ENCODE measurements at regions not wholly inside any gene's neighbourhood (a gene's known extent, or its start where the extent isn't known, plus 50 kb on each side); places are given as distances from the start of the nearest gene placed in this dataset.

- Histone ChIP-seq H3K9me3 (ENCODE audit: low read length) (no peaks in the 10 kb centered on the region), H3K79me2 (replicated peaks; ENCODE audit: insufficient read depth, low read length) (no peaks in the 10 kb centered on the region), H3K36me3 (ENCODE audit: insufficient read depth, low read length) (no peaks in the 10 kb centered on the region), H2AFZ (ENCODE audit: low read depth, low read length) (no peak overlapping the region), H3K27me3 (ENCODE audit: insufficient read depth, low read depth, low read length) (no peaks in the 10 kb centered on the region), H4K20me1 (ENCODE audit: insufficient read depth) (no peaks in the 10 kb centered on the region), H3K9me2 (ENCODE audit: insufficient read depth, low read length) (no peaks in the 10 kb centered on the region), H3K27ac (ENCODE audit: low read length) (no peak overlapping the region), H3K9ac (ENCODE audit: low read length) (no peak overlapping the region), H3K4me2 (ENCODE audit: low read length) (no peak overlapping the region), H3F3A (ENCODE audit: insufficient read depth, low read length, poor library complexity, severe bottlenecking) (no peaks in the 10 kb centered on the region), H3K4me3 (ENCODE audit: low read length) (no peak overlapping the region)
- TF ChIP-seq TAF1 (IDR thresholded peaks at IDR 0.05; ENCODE audit: low read depth) (no peak), EP300 (conservative IDR thresholded peaks at IDR 0.05; ENCODE audit: poor library complexity, severe bottlenecking) (no peak), CTCF (IDR thresholded peaks at IDR 0.05; ENCODE audit: poor library complexity, severe bottlenecking) (no peak), POLR2AphosphoS5 (IDR thresholded peaks at IDR 0.05) (no peak), EZH2 (IDR thresholded peaks at IDR 0.05; ENCODE audit: borderline replicate concordance, insufficient read depth, low read length, poor library complexity, severe bottlenecking) (no peak), RAD21 (conservative IDR thresholded peaks at IDR 0.05) (no peak), MXI1 (conservative IDR thresholded peaks at IDR 0.05; ENCODE audit: poor library complexity, severe bottlenecking) (no peak)
Observed at GRCh38 chrX:81390237-81390636, 188.3 kb downstream of the SH3BGRL start.

- Histone ChIP-seq H3K9ac (ENCODE audit: low read length) (no peak overlapping the region), H3K36me3 (ENCODE audit: insufficient read depth, low read length) (no peaks in the 10 kb centered on the region), H3K27ac (ENCODE audit: low read length) (no peak overlapping the region), H3K4me2 (ENCODE audit: low read length) (no peak overlapping the region), H3K79me2 (replicated peaks; ENCODE audit: insufficient read depth, low read length) (no peaks in the 10 kb centered on the region), H4K20me1 (ENCODE audit: insufficient read depth) (no peaks in the 10 kb centered on the region), H3K9me2 (ENCODE audit: insufficient read depth, low read length) (no peaks in the 10 kb centered on the region), H3F3A (ENCODE audit: insufficient read depth, low read length, poor library complexity, severe bottlenecking) (no peaks in the 10 kb centered on the region), H3K9me3 (ENCODE audit: low read length) (no peaks in the 10 kb centered on the region), H3K4me3 (ENCODE audit: low read length) (no peak overlapping the region), H2AFZ (ENCODE audit: low read depth, low read length) (no peak overlapping the region), H3K27me3 (ENCODE audit: insufficient read depth, low read depth, low read length) (no peaks in the 10 kb centered on the region)
- TF ChIP-seq, protein P1, sequence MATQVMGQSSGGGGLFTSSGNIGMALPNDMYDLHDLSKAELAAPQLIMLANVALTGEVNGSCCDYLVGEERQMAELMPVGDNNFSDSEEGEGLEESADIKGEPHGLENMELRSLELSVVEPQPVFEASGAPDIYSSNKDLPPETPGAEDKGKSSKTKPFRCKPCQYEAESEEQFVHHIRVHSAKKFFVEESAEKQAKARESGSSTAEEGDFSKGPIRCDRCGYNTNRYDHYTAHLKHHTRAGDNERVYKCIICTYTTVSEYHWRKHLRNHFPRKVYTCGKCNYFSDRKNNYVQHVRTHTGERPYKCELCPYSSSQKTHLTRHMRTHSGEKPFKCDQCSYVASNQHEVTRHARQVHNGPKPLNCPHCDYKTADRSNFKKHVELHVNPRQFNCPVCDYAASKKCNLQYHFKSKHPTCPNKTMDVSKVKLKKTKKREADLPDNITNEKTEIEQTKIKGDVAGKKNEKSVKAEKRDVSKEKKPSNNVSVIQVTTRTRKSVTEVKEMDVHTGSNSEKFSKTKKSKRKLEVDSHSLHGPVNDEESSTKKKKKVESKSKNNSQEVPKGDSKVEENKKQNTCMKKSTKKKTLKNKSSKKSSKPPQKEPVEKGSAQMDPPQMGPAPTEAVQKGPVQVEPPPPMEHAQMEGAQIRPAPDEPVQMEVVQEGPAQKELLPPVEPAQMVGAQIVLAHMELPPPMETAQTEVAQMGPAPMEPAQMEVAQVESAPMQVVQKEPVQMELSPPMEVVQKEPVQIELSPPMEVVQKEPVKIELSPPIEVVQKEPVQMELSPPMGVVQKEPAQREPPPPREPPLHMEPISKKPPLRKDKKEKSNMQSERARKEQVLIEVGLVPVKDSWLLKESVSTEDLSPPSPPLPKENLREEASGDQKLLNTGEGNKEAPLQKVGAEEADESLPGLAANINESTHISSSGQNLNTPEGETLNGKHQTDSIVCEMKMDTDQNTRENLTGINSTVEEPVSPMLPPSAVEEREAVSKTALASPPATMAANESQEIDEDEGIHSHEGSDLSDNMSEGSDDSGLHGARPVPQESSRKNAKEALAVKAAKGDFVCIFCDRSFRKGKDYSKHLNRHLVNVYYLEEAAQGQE (IDR thresholded peaks at IDR 0.05; ENCODE audit: borderline replicate concordance), result no peak
- no peak for TF ChIP-seq SMC3 (conservative IDR thresholded peaks at IDR 0.05; ENCODE audit: poor library complexity)
- TF ChIP-seq EP300 (conservative IDR thresholded peaks at IDR 0.05; ENCODE audit: poor library complexity, severe bottlenecking), result no peak
- TF ChIP-seq POLR2AphosphoS5 (IDR thresholded peaks at IDR 0.05), result no peak
- TF ChIP-seq MXI1 (conservative IDR thresholded peaks at IDR 0.05; ENCODE audit: poor library complexity, severe bottlenecking), result no peak
- TF ChIP-seq EZH2 (IDR thresholded peaks at IDR 0.05; ENCODE audit: borderline replicate concordance, insufficient read depth, low read length, poor library complexity, severe bottlenecking), result no peak
- no peak for TF ChIP-seq CTCF (IDR thresholded peaks at IDR 0.05; ENCODE audit: poor library complexity, severe bottlenecking)
- TF ChIP-seq RAD21 (conservative IDR thresholded peaks at IDR 0.05), result no peak
- TF ChIP-seq TAF1 (IDR thresholded peaks at IDR 0.05; ENCODE audit: low read depth), result no peak
Observed at GRCh38 chrX:81392396-81392795, 190.5 kb downstream of the SH3BGRL start.

All from neural cell (in vitro differentiated cells).